ENCODE measurements at regions not wholly inside any gene's neighbourhood (a gene's known extent, or its start where the extent isn't known, plus 50 kb on each side); places are given as distances from the start of the nearest gene placed in this dataset.
"Not testable (repeated sequence)": the region's sequence is repeated elsewhere in the genome, so short reads cannot be mapped to it uniquely, and the experiment has no call there.

DNA sequence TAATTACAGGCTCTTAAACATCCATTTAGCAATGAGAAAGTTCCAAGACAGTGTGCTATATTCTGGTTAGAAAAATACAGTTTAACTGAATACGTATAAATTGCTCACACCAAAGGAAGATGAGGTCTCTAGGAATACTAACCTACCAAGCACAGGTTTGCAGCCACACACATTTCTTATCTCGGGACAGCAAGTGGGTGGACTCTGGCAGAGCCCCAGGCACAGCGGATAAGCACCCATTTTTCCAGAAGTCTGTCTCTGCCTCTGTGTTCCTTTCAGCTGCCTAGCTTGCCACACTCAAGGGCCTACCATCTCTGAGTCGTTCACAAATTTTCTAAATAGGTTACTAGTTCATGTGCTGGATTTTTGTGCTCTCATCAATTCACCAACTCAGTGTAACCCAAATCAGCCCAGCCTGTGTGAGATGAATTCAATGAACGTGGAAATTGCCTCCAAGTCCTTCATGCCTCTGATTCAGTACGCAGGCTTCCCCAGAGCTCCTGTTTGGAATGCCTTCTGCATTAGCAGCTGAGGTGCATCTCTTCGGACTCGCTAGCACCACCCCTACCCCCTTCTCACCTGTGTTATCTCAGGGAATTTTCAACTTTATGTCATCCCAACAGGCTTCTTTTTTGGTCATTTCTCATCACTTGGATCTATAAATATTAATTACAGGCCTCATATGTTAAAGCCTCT, 581.0 kb upstream of the CDH11 start:
- DNase-seq: no peak

DNA sequence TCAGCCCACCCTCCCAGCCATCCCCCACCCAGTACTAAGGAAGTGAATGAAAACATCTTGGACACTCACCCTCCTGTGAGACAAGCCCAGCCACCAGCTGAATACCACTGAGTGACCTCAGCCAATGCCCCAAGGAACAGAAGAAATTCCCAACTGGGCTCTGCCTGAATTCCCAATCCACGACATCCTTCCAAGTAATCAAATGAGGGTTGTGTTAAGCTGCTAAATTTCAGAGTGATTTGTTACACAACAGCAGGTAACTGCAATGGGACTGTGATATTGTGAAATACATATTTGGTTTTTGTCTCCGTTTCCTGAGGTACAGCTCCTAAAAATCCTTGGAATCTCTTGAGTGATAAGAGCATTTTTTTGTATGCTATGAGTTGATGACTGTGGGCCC, 578.7 kb upstream of the CDH11 start:
- DNase-seq: no peak

GRCh38 chr16:65698791-65699321, 577.0 kb upstream of the CDH11 start:
- DNase-seq: no peak

DNA sequence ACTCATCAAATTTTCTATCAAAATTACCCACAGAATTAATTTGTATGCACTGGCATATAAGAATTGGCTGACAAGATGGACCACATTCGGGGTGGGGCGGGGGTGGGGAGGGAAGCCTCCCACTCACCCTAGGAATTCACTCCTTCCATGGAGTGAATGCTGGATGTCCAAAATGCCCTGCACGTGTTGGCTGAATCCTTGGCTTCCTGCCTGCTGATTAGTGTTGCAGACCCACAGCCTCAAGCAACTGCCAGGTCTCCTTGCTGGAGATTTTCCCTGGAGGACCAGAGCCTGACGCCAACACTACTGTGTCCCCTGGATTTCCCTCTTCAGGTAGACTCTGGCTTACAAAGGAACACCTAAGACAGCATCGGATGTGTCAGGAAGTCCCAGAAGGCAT, 575.7 kb upstream of the CDH11 start:
- no peak for DNase-seq

GRCh38 chr16:65697065-65697464, 575.2 kb upstream of the CDH11 start:
- no peak for DNase-seq

DNA sequence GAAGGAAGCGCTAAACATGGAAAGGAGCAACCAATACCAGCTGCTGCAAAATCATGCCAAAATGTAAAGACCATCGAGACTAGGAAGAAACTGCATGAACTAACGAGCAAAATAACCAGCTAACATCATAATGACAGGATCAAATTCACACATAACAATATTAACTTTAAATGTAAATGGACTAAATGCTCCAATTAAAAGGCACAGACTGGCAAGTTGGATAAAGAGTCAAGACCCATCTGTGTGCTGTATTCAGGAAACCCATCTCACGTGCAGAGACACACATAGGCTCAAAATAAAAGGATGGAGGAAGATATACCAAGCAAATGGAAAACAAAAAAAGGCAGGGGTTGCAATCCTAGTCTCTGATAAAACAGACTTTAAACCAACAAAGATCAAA, 570.0 kb upstream of the CDH11 start:
- not testable (repeated sequence) for DNase-seq

DNA sequence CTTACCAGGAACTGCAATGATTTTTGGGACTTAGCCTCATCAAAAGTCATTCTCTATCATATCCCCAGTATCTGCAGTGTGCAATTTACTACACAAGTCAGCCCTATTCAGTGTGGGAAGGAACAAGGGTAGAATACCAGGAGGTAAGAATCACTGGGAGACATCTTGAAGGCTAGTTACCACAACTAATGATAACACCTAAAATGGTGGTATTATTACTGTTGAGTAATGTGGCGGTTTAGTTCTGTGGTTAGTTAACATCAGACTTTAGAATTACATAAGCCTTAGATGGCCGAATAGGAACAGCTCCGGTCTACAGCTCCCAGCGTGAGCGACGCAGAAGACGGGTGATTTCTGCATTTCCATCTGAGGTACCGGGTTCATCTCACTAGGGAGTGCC, 567.9 kb upstream of the CDH11 start:
- no peak for DNase-seq

DNA sequence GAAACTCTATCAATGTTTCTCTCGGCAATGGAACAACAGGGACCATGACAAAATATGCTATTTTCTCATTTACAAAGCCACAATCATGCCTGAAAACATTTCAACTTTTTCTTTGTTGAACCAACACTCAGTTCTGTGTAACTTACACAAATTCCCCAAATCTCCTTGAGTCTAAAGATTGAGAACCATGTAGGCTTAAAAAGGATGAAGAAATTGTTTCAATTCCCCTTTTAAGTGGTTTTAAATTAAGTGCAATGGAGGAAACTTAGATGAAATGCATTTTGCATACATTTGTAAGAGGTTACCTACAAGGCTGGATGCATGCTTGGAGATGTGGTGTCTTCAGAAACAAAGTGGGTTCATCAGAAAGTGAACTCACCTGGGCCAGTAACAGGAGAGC, 566.4 kb upstream of the CDH11 start:
- DNase-seq: no peak

DNA sequence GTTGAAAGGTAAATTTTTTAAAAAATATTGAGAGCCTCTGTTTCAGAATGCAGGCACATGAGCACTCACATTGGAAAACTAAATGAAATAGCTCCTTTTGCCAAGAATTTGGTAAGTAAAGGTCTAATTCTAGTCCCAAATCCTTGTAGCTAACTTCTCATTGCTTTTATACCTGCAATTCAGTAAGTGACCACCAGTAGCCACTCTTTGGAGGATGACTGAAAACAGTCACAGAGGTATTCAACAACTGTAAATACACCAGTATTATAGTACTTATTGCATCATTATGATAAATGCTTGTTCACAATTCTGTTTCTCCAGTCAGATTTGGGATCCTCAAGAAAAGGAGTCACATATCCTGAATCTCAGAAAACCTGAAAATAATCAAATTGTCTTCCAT, 562.4 kb upstream of the CDH11 start:
- no peak for DNase-seq

GRCh38 chr16:65681406-65681805, 559.5 kb upstream of the CDH11 start:
- no peak for DNase-seq

DNA sequence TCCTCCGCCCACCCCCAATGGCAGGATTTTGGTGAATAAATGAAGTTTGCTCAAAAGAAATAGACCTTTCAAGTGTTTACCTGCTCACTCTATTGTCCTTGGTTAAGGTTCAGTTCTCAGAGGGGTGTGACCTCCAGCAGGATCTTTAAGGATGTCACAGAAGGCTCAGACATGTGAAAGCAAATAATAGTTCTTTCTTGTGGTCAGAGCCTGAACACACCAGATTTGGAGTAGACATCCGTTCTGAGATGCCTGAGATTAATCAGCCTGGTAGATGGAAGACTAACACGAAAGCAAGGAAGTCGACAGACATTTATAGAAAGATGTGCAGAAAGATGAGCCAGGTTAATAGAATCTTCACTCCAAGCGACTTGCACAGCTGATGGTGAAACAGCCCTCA, 557.9 kb upstream of the CDH11 start:
- DNase-seq: no peak

DNA sequence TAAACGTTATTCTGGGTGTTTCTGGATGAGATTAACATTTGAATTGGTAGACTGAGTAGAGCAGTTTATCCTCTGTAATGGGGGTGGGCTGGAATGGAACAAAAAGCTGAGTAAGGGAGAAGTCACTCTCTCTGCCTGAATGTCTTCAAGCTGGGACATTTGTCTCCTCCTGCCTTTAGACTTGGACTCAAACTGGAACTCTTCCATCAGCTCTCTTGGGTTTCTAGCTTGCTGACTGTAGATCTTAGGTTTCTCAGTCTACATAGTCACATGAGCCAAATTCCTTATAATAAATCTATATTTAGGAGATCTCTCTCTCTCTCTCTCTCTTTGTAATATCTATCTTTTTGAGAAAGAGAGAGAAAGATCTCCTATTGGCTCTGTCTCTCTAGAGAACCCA, 553.3 kb upstream of the CDH11 start:
- no peak for DNase-seq

DNA sequence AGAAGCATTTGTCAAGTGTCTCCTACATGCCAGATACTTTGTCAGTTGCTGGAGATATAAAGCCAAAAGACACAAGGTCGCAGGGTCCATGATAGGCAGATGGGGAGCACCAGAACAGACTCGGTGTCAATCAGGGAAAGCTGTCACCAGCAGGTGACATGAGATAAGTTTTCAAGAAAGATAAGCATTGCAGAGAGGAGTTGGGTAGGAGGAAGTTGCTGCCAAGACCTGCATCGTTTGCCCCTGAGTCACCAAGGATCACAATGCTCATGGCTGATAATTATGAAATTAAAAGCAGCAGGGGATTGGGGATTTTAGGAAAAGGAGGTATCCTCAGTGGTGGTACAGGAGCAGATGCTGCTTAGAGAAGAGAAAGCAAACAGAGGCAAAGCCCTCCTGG, 551.1 kb upstream of the CDH11 start:
- DNase-seq: no peak

DNA sequence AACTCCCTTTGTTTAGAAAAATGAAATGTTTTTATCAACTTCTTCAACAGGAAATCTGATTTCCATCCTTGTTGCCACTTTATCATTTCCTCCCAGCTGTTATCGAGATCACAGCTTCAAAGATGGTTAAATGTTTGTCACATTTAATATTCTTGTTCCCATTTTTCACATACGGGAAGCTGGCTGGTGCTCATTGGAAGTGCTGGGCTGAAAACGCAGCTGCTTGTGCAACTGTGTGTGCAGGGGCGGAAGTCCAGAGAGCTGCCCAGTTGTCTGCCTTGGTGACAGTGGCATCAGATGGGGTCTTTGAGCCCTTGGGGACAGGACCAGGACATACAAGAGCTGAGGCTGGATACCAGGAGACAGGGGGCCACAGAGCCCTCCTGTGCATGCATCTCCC, 549.2 kb upstream of the CDH11 start:
- no peak for DNase-seq

GRCh38 chr16:65668064-65668595, 546.3 kb upstream of the CDH11 start:
- no peak for DNase-seq

- DNase-seq: no peak
Measured at GRCh38 chr16:65667011-65667578, 545.2 kb upstream of the CDH11 start.

GRCh38 chr16:65666132-65666941, 544.5 kb upstream of the CDH11 start:
- no peak for DNase-seq

- DNase-seq: no peak
Measured at GRCh38 chr16:65665586-65665985, 543.7 kb upstream of the CDH11 start.

- DNase-seq: no peak
Measured at GRCh38 chr16:65663774-65664173, 541.9 kb upstream of the CDH11 start.

DNA sequence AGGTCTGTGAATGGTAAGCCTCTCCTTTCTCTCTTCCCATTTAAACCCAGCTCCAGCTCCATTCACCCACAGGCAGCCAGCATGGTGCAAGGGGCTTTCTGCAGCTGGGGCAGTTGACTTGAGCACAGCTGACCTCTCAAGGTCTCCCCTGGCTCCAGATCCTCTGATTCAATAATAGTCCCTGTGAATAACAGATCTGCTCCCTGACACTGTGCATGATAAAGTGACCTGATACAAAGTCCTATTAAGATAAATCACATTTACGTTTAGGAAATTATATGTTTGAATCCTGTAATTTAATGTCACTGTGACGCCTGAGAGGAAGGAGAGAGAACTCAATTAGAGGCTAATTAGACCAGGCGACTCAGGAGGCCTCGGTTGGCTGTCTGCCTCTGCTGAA, 540.4 kb upstream of the CDH11 start:
- no peak for DNase-seq

GRCh38 chr16:65661558-65661957, 539.7 kb upstream of the CDH11 start:
- DNase-seq: no peak

- DNase-seq: no peak
Measured at GRCh38 chr16:65660390-65660789, 538.5 kb upstream of the CDH11 start.

- DNase-seq: no peak
Measured at GRCh38 chr16:65659758-65660157, 537.9 kb upstream of the CDH11 start.

DNA sequence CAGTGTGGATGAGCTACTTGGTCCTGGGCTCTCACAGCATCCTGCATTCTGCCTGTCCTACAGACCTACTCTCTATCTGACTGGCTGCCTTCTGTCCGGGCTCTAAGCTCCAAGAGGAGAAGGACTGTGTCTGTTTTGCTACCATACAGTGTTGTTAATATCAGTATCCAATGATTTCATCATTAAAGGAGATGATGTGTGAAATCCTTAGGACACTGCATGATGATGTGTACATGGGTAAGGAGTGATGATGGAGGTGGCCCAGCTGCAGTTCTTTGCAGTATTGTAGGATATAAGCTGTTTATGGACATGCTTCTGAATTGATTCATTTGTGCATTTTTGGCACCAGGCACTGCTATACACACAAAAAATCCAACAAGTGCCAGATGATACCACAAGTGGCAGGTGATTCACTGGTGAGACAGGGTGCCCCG, 536.9 kb upstream of the CDH11 start:
- no peak for DNase-seq
